H1 (cell line): ENCODE measurements at regions not wholly inside any gene's neighbourhood (a gene's known extent, or its start where the extent isn't known, plus 50 kb on each side); places are given as distances from the start of the nearest gene placed in this dataset.
"Not testable (repeated sequence)": the region's sequence is repeated elsewhere in the genome, so short reads cannot be mapped to it uniquely, and the experiment has no call there.

Experiments used
- CTCF ChIA-PET: fragments of 300-600 bp; sonication (Branson Sonifier 250); formaldehyde crosslinking; loops from one replicate; lab custom pipeline; 2021; ENCODE audit not compliant: partially characterized antibody; lab: Charles Lee
- POLR2A ChIA-PET: fragments of 300-600 bp; sonication (Branson Sonifier 250); formaldehyde crosslinking; loops from one replicate; lab custom pipeline; 2021; ENCODE audit warnings: inconsistent platforms; ENCODE audit not compliant: partially characterized antibody; lab: Charles Lee
- DNase-seq, 2 experiments: peaks; one replicate each; pipeline versions ENCODE4 v3.0.0 to v3.0.0-alpha.2; 2010 to 2022; ENCODE audit warnings: low spot score in 2 of 2, low read depth in 1 of 2, mixed read lengths in 1 of 2
- FAIRE-seq: peaks from 2 replicates; lab custom pipeline; 2011; peaks lifted over from hg19 to GRCh38; lab: Jason Lieb, UNC
- H2AFZ ChIP-seq: 2 replicates; pipeline ENCODE4 v1.8.1; 2012; ENCODE audit warnings: low read length, inconsistent platforms
- H2AK5ac ChIP-seq: 2 replicates; pipeline ENCODE4 v1.6.1; 2013; ENCODE audit warnings: low read depth, low read length
- H2BK120ac ChIP-seq: replicated peaks from 2 replicates; pipeline ENCODE3; 2013; ENCODE audit warnings: low read depth, low read length, inconsistent platforms
- H2BK12ac ChIP-seq: 2 replicates; pipeline ENCODE4 v1.6.1; 2013; ENCODE audit warnings: low read depth, low read length
- H2BK15ac ChIP-seq: 2 replicates; pipeline ENCODE4 v1.6.1; 2013; ENCODE audit warnings: low read length
- H2BK20ac ChIP-seq: 2 replicates; pipeline ENCODE4 v1.6.1; 2013; ENCODE audit warnings: low read length
- H2BK5ac ChIP-seq: 2 replicates; pipeline ENCODE4 v1.6.1; 2013; ENCODE audit warnings: low read depth, low read length
- H3K14ac ChIP-seq: 2 replicates; pipeline ENCODE4 v1.6.1; 2013; ENCODE audit warnings: inconsistent platforms; ENCODE audit not compliant: insufficient read length
- H3K18ac ChIP-seq: 2 replicates; pipeline ENCODE4 v1.6.1; 2013; ENCODE audit warnings: low read length; ENCODE audit errors: extremely low read depth
- H3K23ac ChIP-seq: 2 replicates; pipeline ENCODE4 v1.6.1; 2013; ENCODE audit warnings: inconsistent platforms; ENCODE audit not compliant: insufficient read length
- H3K23me2 ChIP-seq: 2 replicates; pipeline ENCODE4 v1.6.1; 2013; ENCODE audit warnings: low read depth, low read length
- H3K27ac ChIP-seq: 2 replicates; pipeline ENCODE4 v1.6.1; 2011; ENCODE audit warnings: low read depth, low read length, inconsistent platforms
- H3K27me3 ChIP-seq, 4 experiments: replicated peaks in 1 of 4; 1 replicate in 1 of 4; 2 replicates in 3 of 4; pipeline versions ENCODE4 v1.6.1 to v1.8.1; 2011 to 2013; ENCODE audit warnings: low read length in 3 of 4, mild to moderate bottlenecking in 3 of 4, inconsistent platforms in 2 of 4, mixed read lengths in 2 of 4, moderate library complexity in 1 of 4; ENCODE audit not compliant: control insufficient read depth in 3 of 4, insufficient read depth in 3 of 4; ENCODE audit errors: extremely low read depth in 1 of 4
- H3K36me3 ChIP-seq, 4 experiments: 2 replicates each; pipeline versions ENCODE4 v1.6.1 to v1.8.1; 2011 to 2013; ENCODE audit warnings: mild to moderate bottlenecking in 4 of 4, low read length in 3 of 4, moderate library complexity in 2 of 4, control low read depth in 1 of 4, inconsistent platforms in 1 of 4; ENCODE audit not compliant: insufficient read depth in 4 of 4, control insufficient read depth in 2 of 4
- H3K4ac ChIP-seq: replicated peaks from 2 replicates; pipeline ENCODE3; 2013; ENCODE audit warnings: low read length, low read depth, mixed read lengths, inconsistent platforms; ENCODE audit not compliant: insufficient read length
- H3K4me1 ChIP-seq, 4 experiments: replicated peaks in 1 of 4; 1 replicate in 1 of 4; 2 replicates in 3 of 4; pipeline versions ENCODE4 v1.6.1 to v1.8.1; 2011 to 2013; ENCODE audit warnings: low read length in 3 of 4, inconsistent platforms in 2 of 4, mixed read lengths in 1 of 4; ENCODE audit not compliant: insufficient read depth in 4 of 4, control insufficient read depth in 3 of 4
- H3K4me2 ChIP-seq, 2 experiments: 2 replicates each; pipeline versions ENCODE4 v1.6.1 to v1.8.1; 2011 to 2013; ENCODE audit warnings: low read depth in 2 of 2, low read length in 2 of 2, control low read depth in 1 of 2, inconsistent platforms in 1 of 2, mild to moderate bottlenecking in 1 of 2; ENCODE audit not compliant: insufficient read depth in 1 of 2
- H3K4me3 ChIP-seq, 4 experiments: fragments of 200-600, 300-600 bp in 1 of 4; sonication (generic), shearing (Covaris generic), sonication (Bioruptor Twin) in 1 of 4; 2 replicates each; pipeline versions ENCODE4 v1.5.1 to v1.8.1; 2011 to 2016; ENCODE audit warnings: low read length in 4 of 4, low read depth in 3 of 4, control low read depth in 2 of 4, inconsistent platforms in 2 of 4, mild to moderate bottlenecking in 2 of 4, mixed read lengths in 1 of 4, moderate library complexity in 1 of 4; ENCODE audit not compliant: insufficient read depth in 2 of 4; ENCODE audit errors: extremely low read depth in 1 of 4
- H3K56ac ChIP-seq: replicated peaks from 2 replicates; pipeline ENCODE3; 2013; ENCODE audit warnings: low read depth, mild to moderate bottlenecking, mixed read lengths, low read length, inconsistent platforms; ENCODE audit not compliant: insufficient read length
- H3K79me1 ChIP-seq: 2 replicates; pipeline ENCODE4 v1.6.1; 2013; ENCODE audit warnings: low read depth, low read length, control low read depth
- H3K79me2 ChIP-seq, 2 experiments: 2 replicates each; pipeline versions ENCODE4 v1.6.1 to v1.8.1; 2012 to 2013; ENCODE audit warnings: low read length in 2 of 2, mild to moderate bottlenecking in 2 of 2, inconsistent platforms in 1 of 2; ENCODE audit not compliant: insufficient read depth in 2 of 2, control insufficient read depth in 1 of 2
- H3K9ac ChIP-seq, 4 experiments: replicated peaks in 1 of 4; 1 replicate in 1 of 4; 2 replicates in 3 of 4; pipeline versions ENCODE4 v1.6.1 to v1.8.1; 2011 to 2013; ENCODE audit warnings: low read depth in 3 of 4, low read length in 3 of 4, control low read depth in 2 of 4, mild to moderate bottlenecking in 2 of 4, moderate library complexity in 2 of 4, inconsistent platforms in 1 of 4; ENCODE audit errors: extremely low read depth in 1 of 4
- H3K9me3 ChIP-seq, 2 experiments: 2 replicates each; pipeline versions ENCODE4 v1.6.1 to v1.8.1; 2012 to 2013; ENCODE audit warnings: mild to moderate bottlenecking in 2 of 2, moderate library complexity in 2 of 2, control low read depth in 1 of 2, inconsistent platforms in 1 of 2, low read depth in 1 of 2, low read length in 1 of 2, mixed read lengths in 1 of 2; ENCODE audit not compliant: insufficient read depth in 2 of 2
- H4K20me1 ChIP-seq, 2 experiments: replicated peaks in 1 of 2; 2 replicates each; pipeline versions ENCODE3 to v1.8.1; 2011 to 2013; ENCODE audit warnings: inconsistent platforms in 2 of 2, low read length in 2 of 2, mild to moderate bottlenecking in 1 of 2; ENCODE audit not compliant: insufficient read depth in 2 of 2, control insufficient read depth in 1 of 2
- H4K5ac ChIP-seq: 2 replicates; pipeline ENCODE4 v1.6.1; 2013; ENCODE audit warnings: low read length, low read depth, mixed read lengths, inconsistent platforms; ENCODE audit not compliant: insufficient read length
- H4K8ac ChIP-seq: 2 replicates; pipeline ENCODE4 v1.8.0; 2013; ENCODE audit warnings: mild to moderate bottlenecking, moderate library complexity, low read length, inconsistent platforms; ENCODE audit not compliant: insufficient read depth; ENCODE audit errors: extremely low read depth
- H4K91ac ChIP-seq: replicated peaks from 2 replicates; pipeline ENCODE3; 2013; ENCODE audit warnings: low read length, mixed read lengths, inconsistent platforms; ENCODE audit not compliant: insufficient read length
- WGBS, 2 experiments: shearing (Covaris generic) in 1 of 2; methylation state at CpG; one replicate each; pipeline versions ENCODE4 v1.1.6 to v1.1.7; 2013 to 2015; ENCODE audit warnings: low lambda C conversion rate in 2 of 2, mixed read lengths in 2 of 2, inconsistent platforms in 1 of 2, low coverage in 1 of 2, missing lambda C conversion rate in 1 of 2; ENCODE audit not compliant: insufficient replicate concordance in 2 of 2, insufficient coverage in 1 of 2, insufficient read length in 1 of 2; ENCODE audit errors: extremely low coverage in 1 of 2, missing lambda C conversion rate in 1 of 2; 5-methylcytosine and 5-hydroxymethylcytosine counted together

DNA sequence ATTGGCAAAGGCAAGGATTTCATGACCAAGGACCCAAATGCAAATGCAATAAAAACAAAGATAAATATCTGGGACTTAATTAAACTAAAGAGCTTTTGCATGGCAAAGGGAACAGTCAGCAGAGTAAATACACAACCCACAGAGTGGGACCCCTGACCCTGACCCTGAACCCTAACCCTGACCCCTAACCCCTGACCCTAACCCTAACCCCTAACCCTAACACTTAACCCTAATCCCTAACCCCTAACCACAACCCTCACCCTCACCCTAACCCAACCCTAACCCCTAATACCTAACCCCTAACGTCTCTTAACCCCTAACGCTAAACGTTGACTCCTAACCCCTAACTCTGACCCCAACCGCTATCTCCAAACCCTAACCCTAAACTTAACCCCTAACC is 673.1 kb upstream of the DEFB115 start:
- H2BK12ac ChIP-seq, H2BK5ac ChIP-seq, H2BK20ac ChIP-seq, H3K27me3 ChIP-seq, H3K79me2 ChIP-seq, H4K91ac ChIP-seq, H2BK120ac ChIP-seq, H3K56ac ChIP-seq, H2AK5ac ChIP-seq, FAIRE-seq, H3K4me1 ChIP-seq, CTCF ChIA-PET, H4K5ac ChIP-seq, H3K79me1 ChIP-seq, H3K9ac ChIP-seq, H3K4me3 ChIP-seq, H3K14ac ChIP-seq, H3K36me3 ChIP-seq, H3K23ac ChIP-seq, H2AFZ ChIP-seq, H3K18ac ChIP-seq, H2BK15ac ChIP-seq, H4K8ac ChIP-seq, POLR2A ChIA-PET, H4K20me1 ChIP-seq, H3K27ac ChIP-seq, DNase-seq, H3K4ac ChIP-seq, H3K23me2 ChIP-seq: not testable (repeated sequence)
- Histone ChIP-seq H3K4me2 (peak overlapping the region in 1 of 2 experiments; percentile 56; a peak in 1 of 4 replicates), H3K9me3 (peaks cover 0 to 25% of the 10 kb centered on the region in 2 experiments; a peak in 1 of 4 replicates)
- WGBS, 2 experiments = 93 to 100% methylated on average over 3 of the region's 4 CpGs

DNA sequence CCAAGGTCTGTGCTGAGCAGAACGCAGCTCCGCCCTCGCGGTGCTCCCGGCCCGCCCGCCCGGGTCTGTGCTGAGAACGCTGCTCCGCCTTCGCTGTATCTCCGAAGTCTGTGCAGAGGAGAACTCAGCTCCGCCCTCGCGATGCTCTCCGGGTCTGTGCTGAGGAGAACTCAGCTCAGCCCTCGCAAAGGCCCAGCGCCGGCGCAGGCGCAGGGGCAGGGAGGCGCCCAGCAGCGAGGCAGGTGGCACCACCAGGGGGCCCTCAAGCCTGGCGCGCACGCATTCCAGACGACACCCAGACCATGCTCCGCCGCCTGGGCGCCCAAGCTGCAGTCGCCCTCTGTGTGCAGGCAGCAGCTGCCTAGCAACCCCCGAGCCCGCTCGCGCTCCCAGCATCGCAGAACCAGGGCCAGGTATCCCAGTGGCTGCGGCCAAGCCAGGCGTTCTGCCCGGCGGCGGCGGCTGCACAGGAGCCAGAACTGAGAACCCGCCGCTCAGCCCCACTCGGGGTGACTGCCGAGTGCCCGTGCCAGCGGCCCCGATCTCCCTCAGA is 672.1 kb upstream of the DEFB115 start:
- H3K4ac ChIP-seq, H4K8ac ChIP-seq, H3K27ac ChIP-seq, H2BK20ac ChIP-seq, H3K79me1 ChIP-seq, H3K23me2 ChIP-seq, H2BK120ac ChIP-seq, H3K23ac ChIP-seq, H2AFZ ChIP-seq, H4K91ac ChIP-seq, H2BK15ac ChIP-seq, H4K5ac ChIP-seq, H3K79me2 ChIP-seq, H4K20me1 ChIP-seq, POLR2A ChIA-PET, H3K36me3 ChIP-seq, FAIRE-seq, H3K9ac ChIP-seq, H2AK5ac ChIP-seq, H3K18ac ChIP-seq, H3K14ac ChIP-seq, H3K27me3 ChIP-seq, H3K56ac ChIP-seq, H2BK12ac ChIP-seq, H3K4me1 ChIP-seq, H2BK5ac ChIP-seq, CTCF ChIA-PET: not testable (repeated sequence)
- Histone ChIP-seq H3K9me3 (peaks cover 0 to 20% of the 10 kb centered on the region in 2 experiments; a peak in 1 of 4 replicates), H3K4me2 (peak overlapping the region in 1 of 2 experiments; percentile 56; a peak in 2 of 4 replicates), H3K4me3 (peak overlapping the region in 1 of 4 experiments; percentile 27; a peak in 2 of 8 replicates)
- 96% methylated on average over 24 of the region's 49 CpGs; no CpG with 5 or more reads in 1 of the 2 experiments for WGBS, 2 experiments
- DNase-seq = peak; percentile 21 to 62
